GM20000 (cell line): ENCODE measurements at regions not wholly inside any gene's neighbourhood (a gene's known extent, or its start where the extent isn't known, plus 50 kb on each side); places are given as distances from the start of the nearest gene placed in this dataset.

Experiments
- DNase-seq: peaks from one replicate; pipeline ENCODE4 v3.0.0; 2012; ENCODE audit warnings: low spot score
- CTCF ChIP-seq: IDR thresholded peaks from 2 replicates; pipeline ENCODE4 v1.5.1; 2012; ENCODE audit warnings: mild to moderate bottlenecking, control low read depth; ENCODE audit errors: extremely low read depth, missing control alignments

GRCh38 chr18:53789376-53790247, 434.9 kb downstream of the MBD2 start:
- no peak for DNase-seq
- no peak for TF ChIP-seq CTCF

GRCh38 chr18:53785811-53786210, 438.7 kb downstream of the MBD2 start:
- TF ChIP-seq CTCF = no peak
- DNase-seq = no peak

- DNase-seq = no peak
- TF ChIP-seq CTCF = no peak
These were observed 440.2 kb downstream of the MBD2 start for GRCh38 chr18:53784253-53784652.

- DNase-seq = no peak
- TF ChIP-seq CTCF = no peak
These were observed 443.8 kb downstream of the MBD2 start for GRCh38 chr18:53780666-53781065.

GRCh38 chr18:53772293-53772692, 452.2 kb downstream of the MBD2 start:
- TF ChIP-seq CTCF = no peak
- DNase-seq = no peak

GRCh38 chr18:53771664-53772063, 452.8 kb downstream of the MBD2 start:
- no peak for TF ChIP-seq CTCF
- DNase-seq = no peak

- DNase-seq = no peak
- no peak for TF ChIP-seq CTCF
These were observed 459.3 kb downstream of the MBD2 start for GRCh38 chr18:53765211-53765610.
